HG02610 (cell line): ENCODE measurements at regions not wholly inside any gene's neighbourhood (a gene's known extent, or its start where the extent isn't known, plus 50 kb on each side); places are given as distances from the start of the nearest gene placed in this dataset.
"Not testable (repeated sequence)": the region's sequence is repeated elsewhere in the genome, so short reads cannot be mapped to it uniquely, and the experiment has no call there.

Source experiments
- ATAC-seq: cut with Tn5 transposase; IDR thresholded peaks from one replicate; pipeline ENCODE4 v1.9.1; 2021; ENCODE audit warnings: mild to moderate bottlenecking, moderate library complexity; ENCODE audit not compliant: unreplicated experiment

- ATAC-seq: not testable (repeated sequence)
Observed at GRCh38 chr1:206358771-206359170, 111.5 kb upstream of the IKBKE start.

GRCh38 chr1:206359377-206359776, 110.9 kb upstream of the IKBKE start:
- ATAC-seq: not testable (repeated sequence)

GRCh38 chr1:206361978-206362543, 108.2 kb upstream of the IKBKE start:
- not testable (repeated sequence) for ATAC-seq

- ATAC-seq: not testable (repeated sequence)
Observed at GRCh38 chr1:206362994-206363393, 107.3 kb upstream of the IKBKE start.

GRCh38 chr1:206365271-206365670, 105.0 kb upstream of the IKBKE start:
- ATAC-seq: not testable (repeated sequence)

GRCh38 chr1:206366131-206366530, 104.1 kb upstream of the IKBKE start:
- not testable (repeated sequence) for ATAC-seq

- ATAC-seq: not testable (repeated sequence)
Observed at GRCh38 chr1:206366772-206367171, 103.5 kb upstream of the IKBKE start.

- ATAC-seq: not testable (repeated sequence)
Observed at GRCh38 chr1:206367955-206368622, 102.2 kb upstream of the IKBKE start.

- ATAC-seq: not testable (repeated sequence)
Observed at GRCh38 chr1:206374725-206375124, 95.6 kb upstream of the IKBKE start.

GRCh38 chr1:206375552-206375951, 94.7 kb upstream of the IKBKE start:
- not testable (repeated sequence) for ATAC-seq

GRCh38 chr1:206378506-206378905, 91.8 kb upstream of the IKBKE start:
- not testable (repeated sequence) for ATAC-seq

- ATAC-seq: not testable (repeated sequence)
Observed at GRCh38 chr1:206379245-206379644, 91.0 kb upstream of the IKBKE start.

GRCh38 chr1:206380163-206380790, 90.0 kb upstream of the IKBKE start:
- ATAC-seq: not testable (repeated sequence)

- ATAC-seq: not testable (repeated sequence)
Observed at GRCh38 chr1:206380791-206381610, 89.3 kb upstream of the IKBKE start.

GRCh38 chr1:206384029-206384807, 86.1 kb upstream of the IKBKE start:
- not testable (repeated sequence) for ATAC-seq

- ATAC-seq: not testable (repeated sequence)
Observed at GRCh38 chr1:206384891-206385290, 85.4 kb upstream of the IKBKE start.

- not testable (repeated sequence) for ATAC-seq
Observed at GRCh38 chr1:206387631-206388030, 82.6 kb upstream of the IKBKE start.

GRCh38 chr1:206391903-206392302, 78.4 kb upstream of the IKBKE start:
- ATAC-seq: not testable (repeated sequence)

GRCh38 chr1:206397501-206397900, 72.8 kb upstream of the IKBKE start:
- not testable (repeated sequence) for ATAC-seq

GRCh38 chr1:206398261-206398660, 72.0 kb upstream of the IKBKE start:
- not testable (repeated sequence) for ATAC-seq
